Breast epithelium (tissue), 4 donors: ENCODE measurements at regions not wholly inside any gene's neighbourhood (a gene's known extent, or its start where the extent isn't known, plus 50 kb on each side); places are given as distances from the start of the nearest gene placed in this dataset.

ENCODE experiments used
- DNase-seq, 2 donors: peaks; one replicate each; pipeline ENCODE4 v3.0.0-alpha.2; 2019; ENCODE audit warnings: low spot score in 2 of 2
- H3K27ac ChIP-seq, 2 donors: fragments of 200-600 bp; sonication (generic) in 1 of 2; one replicate each; pipeline ENCODE4 v1.5.1; 2016 to 2019; ENCODE audit warnings: mild to moderate bottlenecking in 1 of 2
- H3K27me3 ChIP-seq, 2 donors: fragments of 200-600 bp; sonication (generic) in 1 of 2; one replicate each; pipeline versions ENCODE4 v1.5.1 to v1.6.0; 2017 to 2019; ENCODE audit warnings: control low read depth in 1 of 2, mild to moderate bottlenecking in 1 of 2
- H3K36me3 ChIP-seq: fragments of 200-600 bp; one replicate; pipeline ENCODE4 v1.5.1; 2019
- H3K4me1 ChIP-seq, 2 donors: fragments of 200-600 bp; sonication (generic); one replicate each; pipeline ENCODE4 v1.5.1; 2016 to 2019; ENCODE audit warnings: control low read depth in 1 of 2
- H3K4me3 ChIP-seq, 3 donors: fragments of 200-600 bp; sonication (generic); 1 replicate in 2 of 3; 2 replicates in 1 of 3; pipeline ENCODE4 v1.5.1; 2016 to 2019; ENCODE audit warnings: mild to moderate bottlenecking in 3 of 3, moderate library complexity in 2 of 3
- H3K9me3 ChIP-seq, 2 donors: fragments of 200-600 bp; sonication (generic) in 1 of 2; one replicate each; pipeline ENCODE4 v1.5.1; 2016 to 2019; ENCODE audit warnings: control low read depth in 1 of 2
- POLR2A ChIP-seq: fragments of 450-650 bp; IDR thresholded peaks from one replicate; pipeline ENCODE4 v1.6.1; 2016; ENCODE audit warnings: antibody characterized with exemption, mild to moderate bottlenecking, moderate library complexity
- POLR2AphosphoS5 ChIP-seq, 3 donors: sonication (generic); formaldehyde crosslinking; IDR thresholded peaks; one replicate each; pipeline ENCODE4 v1.6.1; 2017; ENCODE audit warnings: antibody characterized with exemption in 3 of 3
- intact Hi-C: fragments of 100-400 bp; cut with DNase I; formaldehyde crosslinking; loops from one replicate; pipeline ENCODE4 v1.15.1; 2023; ENCODE audit warnings: low total_unique reads
- TF ChIP-seq, protein P1 (sequence below), 3 donors: fragments of 450-650 bp; IDR thresholded peaks; one replicate each; pipeline ENCODE4 v1.5.1; 2016 to 2017; ENCODE audit warnings: antibody characterized with exemption in 3 of 3, mild to moderate bottlenecking in 3 of 3, moderate library complexity in 3 of 3

- no peaks in the 10 kb centered on the region for H3K4me1 ChIP-seq
- H3K27me3 ChIP-seq: no peaks in the 10 kb centered on the region
- DNase-seq: no peak
- no peak overlapping the region for H3K27ac ChIP-seq
- intact Hi-C loops: no loop called here
- no peaks in the 10 kb centered on the region for H3K36me3 ChIP-seq
- H3K4me3 ChIP-seq: no peak overlapping the region
- no peaks in the 10 kb centered on the region for H3K9me3 ChIP-seq
- TF ChIP-seq POLR2A (no peak), POLR2AphosphoS5 (IDR thresholded peaks at IDR 0.05) (no peak)
- TF ChIP-seq, protein P1, sequence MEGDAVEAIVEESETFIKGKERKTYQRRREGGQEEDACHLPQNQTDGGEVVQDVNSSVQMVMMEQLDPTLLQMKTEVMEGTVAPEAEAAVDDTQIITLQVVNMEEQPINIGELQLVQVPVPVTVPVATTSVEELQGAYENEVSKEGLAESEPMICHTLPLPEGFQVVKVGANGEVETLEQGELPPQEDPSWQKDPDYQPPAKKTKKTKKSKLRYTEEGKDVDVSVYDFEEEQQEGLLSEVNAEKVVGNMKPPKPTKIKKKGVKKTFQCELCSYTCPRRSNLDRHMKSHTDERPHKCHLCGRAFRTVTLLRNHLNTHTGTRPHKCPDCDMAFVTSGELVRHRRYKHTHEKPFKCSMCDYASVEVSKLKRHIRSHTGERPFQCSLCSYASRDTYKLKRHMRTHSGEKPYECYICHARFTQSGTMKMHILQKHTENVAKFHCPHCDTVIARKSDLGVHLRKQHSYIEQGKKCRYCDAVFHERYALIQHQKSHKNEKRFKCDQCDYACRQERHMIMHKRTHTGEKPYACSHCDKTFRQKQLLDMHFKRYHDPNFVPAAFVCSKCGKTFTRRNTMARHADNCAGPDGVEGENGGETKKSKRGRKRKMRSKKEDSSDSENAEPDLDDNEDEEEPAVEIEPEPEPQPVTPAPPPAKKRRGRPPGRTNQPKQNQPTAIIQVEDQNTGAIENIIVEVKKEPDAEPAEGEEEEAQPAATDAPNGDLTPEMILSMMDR (IDR thresholded peaks at IDR 0.05): no peak
Measured at GRCh38 chr2:122734766-122735424, 979.4 kb downstream of the TSN start.

- no peak overlapping the region for H3K4me3 ChIP-seq
- H3K4me1 ChIP-seq: no peaks in the 10 kb centered on the region
- no peaks in the 10 kb centered on the region for H3K9me3 ChIP-seq
- intact Hi-C loops: no loop called here
- H3K27me3 ChIP-seq: no peaks in the 10 kb centered on the region
- H3K36me3 ChIP-seq: no peaks in the 10 kb centered on the region
- TF ChIP-seq POLR2AphosphoS5 (IDR thresholded peaks at IDR 0.05) (no peak), POLR2A (no peak)
- TF ChIP-seq, protein P1 (IDR thresholded peaks at IDR 0.05): no peak
- no peak for DNase-seq
- H3K27ac ChIP-seq: no peak overlapping the region
Measured at GRCh38 chr2:122736279-122736678, 980.8 kb downstream of the TSN start.

DNA sequence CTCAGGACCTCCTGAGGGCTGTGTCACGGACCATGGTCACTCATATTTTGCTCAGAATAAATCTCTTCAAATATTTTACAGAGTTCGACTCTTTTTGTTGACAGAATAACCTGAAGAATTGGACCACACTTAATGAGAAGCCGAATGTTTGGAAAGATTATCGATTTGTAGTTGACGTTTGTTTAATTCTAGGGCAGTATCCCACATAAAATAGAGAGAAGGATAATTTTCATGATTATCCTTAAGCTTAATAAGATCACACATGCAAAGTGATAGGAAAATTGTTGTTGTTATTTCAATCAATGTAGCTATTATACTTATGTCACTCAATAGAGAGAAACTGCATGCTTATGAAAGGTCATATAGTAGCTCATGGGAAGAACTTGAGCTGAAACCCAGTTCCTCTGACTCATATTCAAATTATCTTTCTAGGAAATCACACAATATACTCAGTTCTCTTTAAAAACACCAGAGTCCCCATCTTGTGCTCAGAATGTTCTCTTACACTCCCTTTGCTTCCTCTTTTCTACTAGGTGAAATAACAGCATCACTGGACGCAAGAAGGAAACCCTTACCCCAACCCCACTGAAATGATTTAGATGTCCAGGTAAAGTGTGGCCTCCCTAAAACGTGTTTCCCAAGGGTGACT lies 982.1 kb downstream of the TSN start:
- TF ChIP-seq, protein P1 (IDR thresholded peaks at IDR 0.05): no peak
- TF ChIP-seq POLR2AphosphoS5 (IDR thresholded peaks at IDR 0.05): no peak
- no peak for TF ChIP-seq POLR2A
- DNase-seq: no peak
- no peaks in the 10 kb centered on the region for H3K36me3 ChIP-seq
- no peaks in the 10 kb centered on the region for H3K27me3 ChIP-seq
- H3K4me3 ChIP-seq: no peak overlapping the region
- H3K27ac ChIP-seq: no peak overlapping the region
- H3K4me1 ChIP-seq: no peaks in the 10 kb centered on the region
- H3K9me3 ChIP-seq: no peaks in the 10 kb centered on the region
- intact Hi-C loops: loop anchor here (2.0 kb wide), 1 partner anchor 33 kb away; no protein-coding TSS in a partner anchor

- Histone ChIP-seq H3K9me3 (no peaks in the 10 kb centered on the region), H3K4me3 (no peak overlapping the region), H3K27me3 (no peaks in the 10 kb centered on the region), H3K27ac (no peak overlapping the region), H3K36me3 (no peaks in the 10 kb centered on the region), H3K4me1 (no peaks in the 10 kb centered on the region)
- intact Hi-C loops: loop anchor here (2.0 kb wide), 1 partner anchor 35 kb away; no protein-coding TSS in a partner anchor
- TF ChIP-seq POLR2A (no peak), POLR2AphosphoS5 (IDR thresholded peaks at IDR 0.05) (no peak)
- TF ChIP-seq, protein P1 (IDR thresholded peaks at IDR 0.05): no peak
- DNase-seq: no peak
Measured at GRCh38 chr2:122739732-122740593, 984.5 kb downstream of the TSN start.

DNA sequence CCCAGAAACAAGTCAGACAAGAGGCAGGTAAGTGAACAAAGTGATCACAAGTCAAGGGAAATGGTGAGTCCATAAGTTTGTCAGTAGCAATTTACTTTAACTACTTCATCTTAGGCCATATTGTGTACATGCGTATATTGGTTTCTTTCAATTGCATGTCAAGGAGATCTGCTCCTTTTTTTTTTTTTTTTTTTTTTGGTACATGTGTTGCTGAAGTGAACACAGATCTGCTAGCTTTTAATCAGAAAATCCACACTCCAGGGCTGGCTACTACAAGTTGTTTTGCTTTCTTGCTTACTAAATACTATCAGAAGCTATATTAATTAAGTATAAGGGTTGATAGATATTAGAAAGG lies 985.1 kb downstream of the TSN start:
- H3K4me3 ChIP-seq: no peak overlapping the region
- no peak overlapping the region for H3K27ac ChIP-seq
- no peaks in the 10 kb centered on the region for H3K4me1 ChIP-seq
- no peaks in the 10 kb centered on the region for H3K9me3 ChIP-seq
- DNase-seq: no peak
- no peaks in the 10 kb centered on the region for H3K27me3 ChIP-seq
- intact Hi-C loops: no loop called here
- TF ChIP-seq, protein P1 (IDR thresholded peaks at IDR 0.05): no peak
- no peak for TF ChIP-seq POLR2AphosphoS5 (IDR thresholded peaks at IDR 0.05)
- TF ChIP-seq POLR2A: no peak
- H3K36me3 ChIP-seq: no peaks in the 10 kb centered on the region
